ENCODE measurements at regions not wholly inside any gene's neighbourhood (a gene's known extent, or its start where the extent isn't known, plus 50 kb on each side); places are given as distances from the start of the nearest gene placed in this dataset.

DNA sequence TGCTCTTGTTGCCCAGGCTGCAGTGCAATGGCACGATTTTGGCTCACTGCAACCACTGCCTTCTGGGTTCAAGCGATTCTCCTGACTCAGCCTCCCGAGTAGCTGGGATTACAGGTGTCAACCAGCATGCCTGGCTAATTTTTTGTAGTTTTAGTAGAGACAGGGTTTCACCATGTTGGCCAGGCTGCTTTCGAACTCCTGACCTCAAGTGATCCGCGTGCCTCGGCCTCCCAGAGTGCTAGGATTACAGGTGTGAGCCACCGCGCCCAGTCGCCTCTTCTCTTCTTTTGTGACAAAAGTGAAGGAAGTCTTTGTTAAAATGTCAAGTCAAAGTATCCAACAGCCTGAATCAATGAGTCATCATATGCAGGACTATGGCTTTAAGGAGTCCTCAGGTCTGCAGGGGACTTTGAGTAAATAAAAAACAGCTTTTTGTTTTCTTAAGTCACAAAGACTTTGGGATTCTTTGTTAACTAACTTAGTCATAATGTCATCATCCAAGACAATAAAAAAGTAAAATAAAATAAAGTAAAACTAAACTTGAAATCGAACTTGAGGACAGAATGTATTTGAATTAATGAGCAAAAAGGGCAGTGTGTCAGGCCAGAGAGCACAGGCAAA lies 1153.2 kb downstream of the SUCLG1 start:
- Histone ChIP-seq H3K4me3 (no peak overlapping the region), H3K36me3 (ENCODE audit: control insufficient read depth, insufficient read depth, low read length) (no peaks in the 10 kb centered on the region), H3K4me2 (ENCODE audit: insufficient read depth, low read length) (no peak overlapping the region), H2AFZ (ENCODE audit: low read depth, low read length) (no peak overlapping the region), H4K20me1 (replicated peaks; ENCODE audit: control insufficient read depth, insufficient read depth, low read length) (no peaks in the 10 kb centered on the region), H3K27ac (ENCODE audit: extremely low read depth, low read depth, low read length) (no peak overlapping the region), H3K79me2 (ENCODE audit: control insufficient read depth, insufficient read depth, low read length) (no peaks in the 10 kb centered on the region), H3K9ac (ENCODE audit: insufficient read depth in 1 of 2, low read depth in 2 of 2, low read length in 2 of 2) (no peak overlapping the region), H3K4me1 (replicated peaks in 1 of 2; ENCODE audit: control insufficient read depth in 2 of 2, insufficient read depth in 2 of 2, low read length in 2 of 2) (no peaks in the 10 kb centered on the region), H3K9me1 (ENCODE audit: control insufficient read depth, insufficient read depth, low read length) (no peaks in the 10 kb centered on the region), H3K27me3 (ENCODE audit: control insufficient read depth in 2 of 2, insufficient read depth in 2 of 2, low read length in 2 of 2) (no peaks in the 10 kb centered on the region), H3K9me3 (replicated peaks; ENCODE audit: control insufficient read depth, insufficient read depth, low read depth, low read length) (no peaks in the 10 kb centered on the region; the same call in 1 of the 2 replicates)
- FAIRE-seq (no peak), ATAC-seq (no peak), DNase-seq (ENCODE audit: extremely low read depth in 1 of 4, low spot score in 3 of 4) (no peak)
- intact Hi-C loops (cut with micrococcal nuclease) = no loop called here
- POLR2A ChIA-PET = no interaction called here
- CTCF ChIA-PET (ENCODE audit: low intra/inter-chr PET ratio) = no interaction called here
- BruUV-seq (replicated peaks) = no TSS peak
- 0% methylated on average over 11 of the region's 11 CpGs for WGBS (ENCODE audit: insufficient coverage, low coverage, missing lambda C conversion rate)
- TF ChIP-seq GTF2E2 (tag; IDR thresholded peaks at IDR 0.05) = no peak
- no peak for TF ChIP-seq PTTG1 (tag; IDR thresholded peaks at IDR 0.05; ENCODE audit: low read depth)
- TF ChIP-seq, protein P1, sequence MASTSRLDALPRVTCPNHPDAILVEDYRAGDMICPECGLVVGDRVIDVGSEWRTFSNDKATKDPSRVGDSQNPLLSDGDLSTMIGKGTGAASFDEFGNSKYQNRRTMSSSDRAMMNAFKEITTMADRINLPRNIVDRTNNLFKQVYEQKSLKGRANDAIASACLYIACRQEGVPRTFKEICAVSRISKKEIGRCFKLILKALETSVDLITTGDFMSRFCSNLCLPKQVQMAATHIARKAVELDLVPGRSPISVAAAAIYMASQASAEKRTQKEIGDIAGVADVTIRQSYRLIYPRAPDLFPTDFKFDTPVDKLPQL (IDR thresholded peaks at IDR 0.05; ENCODE audit: extremely low read depth, insufficient read length) = no peak
- no peak for TF ChIP-seq GABPB1 (CRISPR knock-in tag; IDR thresholded peaks at IDR 0.05)
- TF ChIP-seq ZKSCAN8 (CRISPR knock-in tag; IDR thresholded peaks at IDR 0.05) = no peak
- no peak for TF ChIP-seq ZBED1 (IDR thresholded peaks at IDR 0.05)
- no peak for TF ChIP-seq RFX1 (IDR thresholded peaks at IDR 0.05)
- no peak for TF ChIP-seq BACH1 (tag; IDR thresholded peaks at IDR 0.05)
- TF ChIP-seq NCOA2 (IDR thresholded peaks at IDR 0.05; ENCODE audit: partially characterized antibody in 2 of 2) = no peak
- no peak for TF ChIP-seq NUFIP1 (IDR thresholded peaks at IDR 0.05; ENCODE audit: partially characterized antibody)
- TF ChIP-seq, protein P2, sequence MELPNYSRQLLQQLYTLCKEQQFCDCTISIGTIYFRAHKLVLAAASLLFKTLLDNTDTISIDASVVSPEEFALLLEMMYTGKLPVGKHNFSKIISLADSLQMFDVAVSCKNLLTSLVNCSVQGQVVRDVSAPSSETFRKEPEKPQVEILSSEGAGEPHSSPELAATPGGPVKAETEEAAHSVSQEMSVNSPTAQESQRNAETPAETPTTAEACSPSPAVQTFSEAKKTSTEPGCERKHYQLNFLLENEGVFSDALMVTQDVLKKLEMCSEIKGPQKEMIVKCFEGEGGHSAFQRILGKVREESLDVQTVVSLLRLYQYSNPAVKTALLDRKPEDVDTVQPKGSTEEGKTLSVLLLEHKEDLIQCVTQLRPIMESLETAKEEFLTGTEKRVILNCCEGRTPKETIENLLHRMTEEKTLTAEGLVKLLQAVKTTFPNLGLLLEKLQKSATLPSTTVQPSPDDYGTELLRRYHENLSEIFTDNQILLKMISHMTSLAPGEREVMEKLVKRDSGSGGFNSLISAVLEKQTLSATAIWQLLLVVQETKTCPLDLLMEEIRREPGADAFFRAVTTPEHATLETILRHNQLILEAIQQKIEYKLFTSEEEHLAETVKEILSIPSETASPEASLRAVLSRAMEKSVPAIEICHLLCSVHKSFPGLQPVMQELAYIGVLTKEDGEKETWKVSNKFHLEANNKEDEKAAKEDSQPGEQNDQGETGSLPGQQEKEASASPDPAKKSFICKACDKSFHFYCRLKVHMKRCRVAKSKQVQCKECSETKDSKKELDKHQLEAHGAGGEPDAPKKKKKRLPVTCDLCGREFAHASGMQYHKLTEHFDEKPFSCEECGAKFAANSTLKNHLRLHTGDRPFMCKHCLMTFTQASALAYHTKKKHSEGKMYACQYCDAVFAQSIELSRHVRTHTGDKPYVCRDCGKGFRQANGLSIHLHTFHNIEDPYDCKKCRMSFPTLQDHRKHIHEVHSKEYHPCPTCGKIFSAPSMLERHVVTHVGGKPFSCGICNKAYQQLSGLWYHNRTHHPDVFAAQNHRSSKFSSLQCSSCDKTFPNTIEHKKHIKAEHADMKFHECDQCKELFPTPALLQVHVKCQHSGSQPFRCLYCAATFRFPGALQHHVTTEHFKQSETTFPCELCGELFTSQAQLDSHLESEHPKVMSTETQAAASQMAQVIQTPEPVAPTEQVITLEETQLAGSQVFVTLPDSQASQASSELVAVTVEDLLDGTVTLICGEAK (IDR thresholded peaks at IDR 0.05) = no peak
- TF ChIP-seq, protein P2 (CRISPR knock-in tag; IDR thresholded peaks at IDR 0.05) = no peak
- in situ Hi-C loops (cut with MboI) = no loop called here
